Gastrocnemius medialis (tissue), 4 donors: ENCODE measurements at regions not wholly inside any gene's neighbourhood (a gene's known extent, or its start where the extent isn't known, plus 50 kb on each side); places are given as distances from the start of the nearest gene placed in this dataset.

Experiments used
- ATAC-seq, 2 donors: fragments of 150-250 bp; one replicate each; pipeline ENCODE4 v1.9.1; 2016
- DNase-seq, 2 donors: peaks; one replicate each; pipeline ENCODE4 v3.0.0-alpha.2; 2019
- H3K27ac ChIP-seq, 4 donors: fragments of 200-600 bp; sonication (generic); 1 replicate in 1 of 4; 2 replicates in 3 of 4; pipeline ENCODE4 v1.5.1; 2016 to 2018; ENCODE audit warnings: mild to moderate bottlenecking in 2 of 4, moderate library complexity in 1 of 4
- H3K27me3 ChIP-seq, 3 donors: fragments of 200-600 bp; sonication (generic) in 2 of 3; 1 replicate in 1 of 3; 2 replicates in 2 of 3; pipeline versions ENCODE4 v1.5.1 to v1.6.0; 2016 to 2019; ENCODE audit warnings: mild to moderate bottlenecking in 1 of 3, moderate library complexity in 1 of 3
- H3K36me3 ChIP-seq, 2 donors: fragments of 200-600 bp; sonication (generic) in 1 of 2; one replicate each; pipeline ENCODE4 v1.5.1; 2017 to 2018
- H3K4me1 ChIP-seq, 2 donors: fragments of 200-600 bp; sonication (generic) in 1 of 2; one replicate each; pipeline ENCODE4 v1.5.1; 2016 to 2017; ENCODE audit warnings: mild to moderate bottlenecking in 2 of 2
- H3K4me3 ChIP-seq, 4 donors: fragments of 200-600 bp; sonication (generic) in 3 of 4; 1 replicate in 1 of 4; 2 replicates in 3 of 4; pipeline ENCODE4 v1.5.1; 2016 to 2019; ENCODE audit warnings: mild to moderate bottlenecking in 2 of 4
- H3K9me3 ChIP-seq, 3 donors: fragments of 200-600 bp; sonication (generic) in 2 of 3; 1 replicate in 1 of 3; 2 replicates in 2 of 3; pipeline ENCODE4 v1.5.1; 2016 to 2019
- CTCF ChIP-seq, 5 experiments: fragments of 450-650 bp in 3 of 5; fragments of 200-600 bp in 2 of 5; sonication (generic) in 2 of 5; IDR thresholded peaks in 4 of 5; conservative IDR thresholded peaks in 1 of 5; 1 replicate in 4 of 5; 2 replicates in 1 of 5; pipeline ENCODE4 v1.5.1; 2016 to 2019; ENCODE audit warnings: antibody characterized with exemption in 5 of 5, mild to moderate bottlenecking in 3 of 5, moderate library complexity in 3 of 5
- POLR2A ChIP-seq, 2 donors: fragments of 450-650 bp; IDR thresholded peaks; one replicate each; pipeline ENCODE4 v1.6.1; 2017; ENCODE audit warnings: antibody characterized with exemption in 2 of 2, mild to moderate bottlenecking in 2 of 2, moderate library complexity in 2 of 2
- in situ Hi-C, 4 donors: fragments of 200-750 bp; cut with MboI; loops; one replicate each; pipeline versions ENCODE4 v1.15.0 to v1.8.0; 2017; ENCODE audit warnings: low sequenced_read_pairs in 4 of 4
- intact Hi-C: fragments of 100-400 bp; cut with DNase I; formaldehyde crosslinking; loops from one replicate; pipeline ENCODE4 v1.15.1; 2023; ENCODE audit warnings: low total_unique reads

GRCh38 chr10:129098517-129098916, 368.5 kb upstream of the MGMT start:
- intact Hi-C loops (no loop called here), in situ Hi-C loops (no loop called here)
- TF ChIP-seq CTCF (IDR thresholded peaks at IDR 0.05 in 4 of 5, conservative IDR thresholded peaks at IDR 0.05 in 1 of 5): no peak
- TF ChIP-seq POLR2A (IDR thresholded peaks at IDR 0.05): no peak
- H3K9me3 ChIP-seq: no peaks in the 10 kb centered on the region
- no peak overlapping the region for H3K27ac ChIP-seq
- H3K4me3 ChIP-seq: no peak overlapping the region
- no peaks in the 10 kb centered on the region for H3K27me3 ChIP-seq
- H3K36me3 ChIP-seq: no peaks in the 10 kb centered on the region
- DNase-seq (no peak), ATAC-seq (no peak)
- H3K4me1 ChIP-seq: no peaks in the 10 kb centered on the region

GRCh38 chr10:129099486-129099885, 367.6 kb upstream of the MGMT start:
- DNase-seq: no peak
- H3K9me3 ChIP-seq: no peaks in the 10 kb centered on the region
- no peak for ATAC-seq
- intact Hi-C loops (no loop called here), in situ Hi-C loops (no loop called here)
- no peak overlapping the region for H3K27ac ChIP-seq
- no peak overlapping the region for H3K4me3 ChIP-seq
- no peaks in the 10 kb centered on the region for H3K36me3 ChIP-seq
- H3K4me1 ChIP-seq: no peaks in the 10 kb centered on the region
- TF ChIP-seq CTCF (IDR thresholded peaks at IDR 0.05 in 4 of 5, conservative IDR thresholded peaks at IDR 0.05 in 1 of 5): no peak
- no peaks in the 10 kb centered on the region for H3K27me3 ChIP-seq

GRCh38 chr10:129099992-129100391, 367.0 kb upstream of the MGMT start:
- DNase-seq (no peak), ATAC-seq (no peak)
- no peaks in the 10 kb centered on the region for H3K4me1 ChIP-seq
- in situ Hi-C loops: no loop called here
- TF ChIP-seq POLR2A (IDR thresholded peaks at IDR 0.05) (no peak), CTCF (IDR thresholded peaks at IDR 0.05 in 4 of 5, conservative IDR thresholded peaks at IDR 0.05 in 1 of 5) (no peak)
- no peak overlapping the region for H3K27ac ChIP-seq
- H3K27me3 ChIP-seq: no peaks in the 10 kb centered on the region
- H3K36me3 ChIP-seq: no peaks in the 10 kb centered on the region
- no peaks in the 10 kb centered on the region for H3K9me3 ChIP-seq
- intact Hi-C loops: no loop called here
- no peak overlapping the region for H3K4me3 ChIP-seq

- DNase-seq: no peak
- intact Hi-C loops: no loop called here
- Histone ChIP-seq H3K4me1 (peaks cover 0 to 9% of the 10 kb centered on the region in 2 donors), H3K9me3 (no peaks in the 10 kb centered on the region), H3K27me3 (no peaks in the 10 kb centered on the region), H3K4me3 (no peak overlapping the region), H3K36me3 (no peaks in the 10 kb centered on the region), H3K27ac (no peak overlapping the region)
- in situ Hi-C loops: no loop called here
- ATAC-seq: no peak
- no peak for TF ChIP-seq POLR2A (IDR thresholded peaks at IDR 0.05)
- no peak for TF ChIP-seq CTCF (IDR thresholded peaks at IDR 0.05 in 4 of 5, conservative IDR thresholded peaks at IDR 0.05 in 1 of 5)
These were observed 365.6 kb upstream of the MGMT start for GRCh38 chr10:129101232-129101980.
